NCI-H1694 treated with DMSO at 0.1 percent for 48 hours (cell line): ENCODE measurements at regions not wholly inside any gene's neighbourhood (a gene's known extent, or its start where the extent isn't known, plus 50 kb on each side); places are given as distances from the start of the nearest gene placed in this dataset.

Experiments used
- DNase-seq: peaks from one replicate; lab custom pipeline; 2025; lab: John Stamatoyannopoulos, UW

DNA sequence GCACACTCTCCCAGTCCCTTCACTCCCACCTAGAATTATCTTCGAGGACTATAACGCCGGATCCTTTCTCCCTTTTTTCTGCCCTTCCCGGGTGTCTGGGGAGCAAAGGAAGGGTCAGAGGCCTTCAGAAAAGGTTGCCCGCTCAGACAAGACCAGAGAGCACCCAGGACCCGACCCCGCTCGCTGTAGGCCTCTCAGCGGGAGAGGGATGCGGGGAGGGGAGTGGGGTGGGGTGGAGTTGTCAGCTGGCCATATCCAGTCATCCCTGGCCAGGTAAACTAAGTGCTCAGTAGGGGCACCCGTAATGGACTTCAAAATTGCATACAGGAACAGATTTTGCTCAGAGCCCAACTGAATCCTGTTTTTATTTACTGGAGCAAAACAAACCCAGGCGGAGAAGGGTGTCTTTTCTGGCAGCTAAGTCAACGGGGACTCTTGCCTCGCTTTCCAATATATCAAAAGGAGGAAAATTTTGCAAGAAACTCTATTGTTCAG is 65.0 kb downstream of the NOL4 start:
- DNase-seq: no peak

DNA sequence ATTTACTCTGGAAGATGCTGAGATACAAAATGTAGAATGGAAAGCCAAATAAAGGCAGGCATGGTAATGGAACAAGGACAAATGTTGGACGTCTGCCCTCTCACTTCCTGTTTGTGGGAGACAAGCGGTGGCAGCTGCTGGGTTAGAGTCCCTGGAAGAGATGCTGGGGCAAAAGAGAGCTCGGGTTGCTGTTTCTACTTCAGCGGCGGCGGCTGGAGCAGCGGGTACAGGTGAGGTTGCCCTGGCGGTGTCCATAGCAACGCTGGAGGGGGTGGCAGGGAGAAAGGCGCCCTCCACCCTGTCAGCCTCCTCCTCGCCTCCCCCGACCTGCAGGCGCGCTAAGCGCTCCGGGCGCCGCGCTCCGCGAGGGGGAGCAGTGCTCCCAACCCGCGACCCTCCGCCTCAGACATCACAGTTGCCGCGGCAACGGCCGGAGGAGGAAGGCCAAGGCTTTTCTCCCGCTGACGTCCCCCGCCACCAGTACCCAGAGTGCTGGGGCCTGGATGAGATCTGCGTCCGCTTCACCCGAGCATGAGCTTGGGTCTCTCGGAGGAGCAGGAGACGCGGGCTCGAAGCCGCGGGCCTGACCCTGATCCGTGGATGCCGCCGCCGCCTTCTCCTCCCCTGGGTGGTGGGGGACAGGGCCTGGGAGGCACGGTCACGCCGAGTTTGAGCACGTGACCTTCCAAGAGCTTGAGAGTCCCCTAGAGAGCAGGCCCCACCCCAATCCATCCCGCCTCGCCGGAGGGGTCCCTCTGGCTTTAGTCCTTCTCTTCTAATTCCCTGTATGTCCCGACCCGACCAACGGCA is 65.6 kb downstream of the NOL4 start:
- peak; percentile 26 for DNase-seq

DNA sequence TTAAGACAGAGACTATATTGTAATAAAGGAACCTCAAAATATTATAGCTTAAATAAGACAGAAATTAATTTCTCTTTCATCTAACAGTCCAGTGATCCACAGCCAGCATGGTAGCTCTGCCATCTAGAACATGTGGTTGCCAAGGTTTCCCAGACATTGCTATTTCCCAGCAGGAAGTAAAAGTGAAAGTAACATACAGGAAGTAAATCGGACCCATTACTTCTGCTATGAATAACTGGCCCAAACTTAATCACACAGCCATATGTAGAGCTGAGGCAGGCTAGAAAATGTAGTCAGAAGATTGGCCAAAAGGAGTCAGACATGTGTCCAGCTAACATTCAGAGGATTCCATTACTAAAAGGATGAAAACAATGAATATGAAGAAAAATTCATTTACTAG is 71.0 kb downstream of the NOL4 start:
- peak; percentile 16 for DNase-seq

DNA sequence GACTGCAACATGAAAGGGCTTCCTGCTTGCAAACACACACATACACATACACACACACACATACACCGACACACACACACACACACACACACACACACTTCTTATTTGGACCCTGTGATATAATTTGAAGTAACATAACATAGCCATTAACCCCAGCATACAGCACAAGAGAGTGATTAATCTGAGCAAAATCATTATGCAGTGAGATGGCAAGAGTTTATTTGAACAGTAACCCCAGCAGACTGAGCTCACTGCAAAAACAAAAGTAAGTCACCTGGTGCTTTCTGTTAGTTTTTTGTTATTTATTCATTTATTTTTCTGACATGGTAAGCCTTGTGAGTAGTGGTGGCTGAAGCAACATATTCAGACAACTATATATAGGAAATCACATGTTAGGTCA is 93.7 kb downstream of the NOL4 start:
- no peak for DNase-seq

DNA sequence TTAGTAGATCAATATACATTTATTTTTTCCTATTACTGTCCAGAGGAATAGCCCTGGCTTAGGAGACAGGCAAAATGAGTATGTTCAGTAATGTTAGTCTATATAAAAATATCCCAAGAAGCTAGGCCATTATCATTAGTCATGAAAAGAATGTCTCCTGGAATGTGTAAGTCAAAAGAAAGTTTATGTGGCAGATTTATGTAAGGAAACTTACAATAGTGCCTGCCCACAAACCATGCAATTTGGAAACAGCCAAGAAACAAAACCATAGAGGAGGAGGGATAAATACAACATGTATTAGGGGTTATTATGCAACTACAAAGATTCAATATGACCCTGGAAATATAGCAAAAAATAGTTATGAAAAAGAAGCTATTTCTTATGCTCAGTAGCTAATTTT is 96.3 kb downstream of the NOL4 start:
- no peak for DNase-seq

DNA sequence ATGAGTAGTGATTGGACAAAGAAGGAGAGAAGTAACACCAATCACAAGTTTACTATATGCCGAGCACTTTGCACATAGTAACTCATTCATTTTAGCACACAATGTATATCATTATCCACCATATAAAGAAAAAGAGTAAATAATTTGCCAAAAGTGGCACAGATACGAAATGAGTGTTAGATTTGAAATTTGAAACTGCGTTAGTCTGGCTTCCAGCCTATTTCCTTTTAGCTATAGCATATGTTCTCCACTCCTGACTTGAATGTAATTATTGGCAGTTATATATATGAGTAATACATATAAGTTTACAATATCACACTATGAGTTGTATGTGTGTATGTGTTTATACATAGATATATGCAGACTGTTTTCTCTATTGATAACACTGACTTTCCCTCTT is 98.6 kb downstream of the NOL4 start:
- no peak for DNase-seq

DNA sequence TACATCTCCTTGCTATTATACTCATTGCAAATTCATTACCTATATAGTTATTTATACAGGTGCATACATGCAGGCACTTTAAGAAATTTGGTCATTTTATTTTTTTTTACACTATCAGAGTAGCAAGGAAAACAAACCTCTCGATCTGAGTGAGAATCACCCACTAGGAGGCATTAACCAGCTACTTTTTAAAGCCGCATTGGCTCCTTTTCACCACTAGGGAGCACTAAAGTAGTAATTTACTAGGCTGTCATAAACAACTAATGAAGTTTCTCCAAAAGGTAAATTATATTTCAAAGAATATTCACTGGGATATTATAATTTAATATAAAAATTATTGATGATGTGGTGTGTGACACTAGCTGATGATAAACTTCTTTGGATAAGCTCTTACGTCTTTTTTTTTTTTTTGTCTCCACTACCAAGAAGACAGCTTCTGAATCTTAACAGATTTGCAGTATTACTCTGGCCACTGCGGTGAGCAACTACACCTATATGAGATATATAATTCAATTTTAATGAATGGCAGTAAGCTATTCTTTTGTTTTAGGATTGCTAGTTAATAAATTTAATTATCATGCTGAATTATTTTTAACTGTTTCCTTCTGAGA is 101.9 kb downstream of the NOL4 start:
- peak; percentile 65 for DNase-seq

DNA sequence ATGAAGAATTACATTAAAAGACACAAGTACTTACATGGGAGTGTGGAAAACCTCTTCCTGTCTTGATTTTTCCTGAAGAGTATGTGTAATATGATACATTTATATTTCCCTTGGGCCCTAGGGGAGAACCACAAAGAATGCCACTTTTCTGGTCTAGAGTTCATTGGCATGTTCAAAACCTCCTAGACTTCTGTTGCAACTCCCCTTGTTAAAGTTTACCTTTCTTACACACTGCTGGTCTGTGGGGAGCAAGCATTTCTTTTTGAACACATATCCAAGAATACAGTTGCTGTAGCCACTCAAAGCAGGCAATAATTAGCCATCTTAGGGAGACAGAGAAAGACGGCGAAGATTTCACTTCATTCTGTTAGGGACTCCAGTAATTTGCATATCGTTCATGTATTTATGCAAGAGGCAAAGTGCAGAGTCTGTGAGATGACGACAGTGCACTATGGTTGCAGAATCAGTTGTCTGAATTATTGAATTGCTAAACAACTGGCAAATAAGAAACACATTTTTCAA is 103.5 kb downstream of the NOL4 start:
- no peak for DNase-seq

DNA sequence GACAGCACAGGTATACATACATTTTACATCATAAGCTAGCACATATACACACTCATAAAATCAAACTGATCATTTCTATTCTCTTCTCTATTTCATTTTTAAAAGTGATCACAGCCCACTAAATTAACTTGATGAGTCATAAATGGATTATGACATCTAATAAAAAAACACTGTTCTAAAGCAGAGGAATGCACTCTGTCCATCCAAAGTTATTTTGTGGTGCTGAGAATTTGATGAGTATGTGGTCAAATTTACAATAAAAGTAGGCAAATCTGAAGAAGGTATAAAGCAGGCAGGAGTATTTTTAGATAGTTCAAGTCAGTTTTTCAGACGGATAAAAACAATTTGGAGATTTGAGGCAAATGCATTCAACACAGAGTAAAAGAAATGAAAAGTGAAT is 104.4 kb downstream of the NOL4 start:
- no peak for DNase-seq

DNA sequence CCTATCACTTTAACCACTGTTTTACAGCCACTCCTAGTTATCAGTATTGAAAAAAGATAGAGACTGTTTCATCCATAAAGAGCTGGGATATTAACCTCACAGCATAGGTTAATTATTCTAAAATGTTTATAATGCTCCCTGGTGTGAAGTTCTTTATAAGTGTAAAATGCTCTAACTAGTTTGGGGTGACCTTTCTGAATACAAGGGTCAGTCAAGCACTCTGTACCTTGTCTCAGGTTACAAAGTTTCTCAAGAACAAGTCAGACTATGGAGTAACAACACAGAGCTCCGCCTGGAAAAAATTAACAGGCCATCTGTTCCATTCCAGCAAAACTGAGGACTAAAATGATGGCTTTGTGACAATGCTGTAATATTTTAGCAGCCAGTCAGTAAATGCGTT is 107.4 kb downstream of the NOL4 start:
- DNase-seq: peak; percentile 57

DNA sequence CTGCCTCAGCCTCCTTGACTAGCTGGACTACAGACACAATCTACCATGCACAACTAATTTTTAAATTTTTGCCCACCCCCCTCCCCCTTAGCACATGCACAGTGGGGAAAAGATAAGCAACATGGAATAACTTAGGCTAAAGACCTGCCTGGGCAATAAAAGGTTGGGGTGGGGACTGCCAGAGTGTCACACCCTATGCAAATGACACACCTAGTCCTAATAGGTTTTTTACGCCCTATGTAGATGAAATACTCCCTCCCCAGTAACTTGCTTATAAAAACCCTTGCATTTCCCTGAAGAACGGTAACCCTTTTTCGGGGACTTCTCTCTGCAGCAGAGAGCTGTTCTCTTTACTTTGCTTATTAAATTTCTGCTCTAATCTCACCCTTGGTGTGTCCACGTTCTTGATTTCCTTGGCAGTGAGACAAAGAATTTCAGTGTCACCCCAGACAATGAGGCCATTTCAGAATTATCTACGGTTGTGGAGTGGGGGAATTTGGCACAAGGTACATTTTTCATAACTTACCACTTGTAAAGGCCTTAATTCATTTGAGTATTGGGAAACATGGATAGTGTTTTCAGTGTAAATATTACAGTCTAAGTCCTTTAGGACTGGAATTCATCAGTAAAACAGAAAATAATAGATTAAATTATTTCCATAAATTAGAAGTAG is 109.2 kb downstream of the NOL4 start:
- DNase-seq: no peak

DNA sequence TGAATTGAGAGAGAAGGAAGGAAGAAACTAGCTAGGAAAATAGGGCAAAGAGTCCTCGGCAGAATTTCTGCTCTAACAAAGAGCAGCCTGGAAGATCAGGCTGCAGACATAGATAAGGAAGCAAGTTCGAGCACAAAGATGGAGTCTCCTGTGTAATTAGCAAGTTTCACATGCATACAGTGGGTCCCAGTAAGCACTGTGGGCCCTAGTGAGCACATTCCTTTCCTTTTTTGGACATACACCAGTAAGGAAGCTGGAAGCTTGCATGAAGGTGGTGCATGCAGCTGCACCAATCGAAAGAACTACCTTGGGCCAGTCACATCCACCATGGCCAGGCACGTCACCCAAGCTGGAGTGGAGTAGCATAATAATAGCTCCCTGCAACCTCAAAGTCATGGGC is 109.7 kb downstream of the NOL4 start:
- no peak for DNase-seq

DNA sequence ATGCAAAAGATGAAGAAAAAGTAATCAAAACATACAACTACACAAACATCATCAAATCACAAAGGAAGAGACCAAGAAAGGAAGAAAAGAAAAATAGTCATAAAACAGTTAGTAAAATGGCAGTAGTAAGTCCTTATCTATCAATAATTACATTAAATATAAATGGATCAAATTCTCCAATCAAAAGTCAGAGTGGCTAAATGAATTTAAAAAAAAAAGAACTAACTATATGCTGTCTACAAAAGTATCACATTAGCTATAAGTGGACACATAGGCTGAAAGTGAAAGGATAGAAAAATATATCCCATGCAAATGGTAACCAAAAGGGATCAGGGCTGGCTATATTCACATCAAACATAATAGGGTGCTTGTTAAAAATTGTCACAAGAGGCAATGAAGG is 116.5 kb downstream of the NOL4 start:
- no peak for DNase-seq

DNA sequence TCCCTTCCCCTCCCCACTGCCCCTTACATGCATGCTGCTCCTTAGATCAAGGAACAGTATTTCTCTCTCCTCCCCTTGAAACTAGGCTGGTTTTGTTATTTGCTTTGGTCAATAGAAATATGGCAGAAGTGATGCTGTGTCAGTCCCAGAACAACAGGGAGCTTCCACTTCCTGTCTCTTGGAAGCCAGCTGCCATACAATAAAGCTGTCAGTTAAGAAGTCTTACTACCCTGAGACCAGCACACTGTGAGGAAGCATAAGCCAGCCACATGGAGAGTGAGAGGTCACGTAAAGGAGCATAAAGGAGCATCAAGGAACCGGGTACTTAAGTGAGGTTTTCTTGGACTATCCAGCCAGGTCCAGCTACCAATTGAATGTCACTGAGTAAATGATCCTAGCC is 126.6 kb downstream of the NOL4 start:
- DNase-seq: no peak

DNA sequence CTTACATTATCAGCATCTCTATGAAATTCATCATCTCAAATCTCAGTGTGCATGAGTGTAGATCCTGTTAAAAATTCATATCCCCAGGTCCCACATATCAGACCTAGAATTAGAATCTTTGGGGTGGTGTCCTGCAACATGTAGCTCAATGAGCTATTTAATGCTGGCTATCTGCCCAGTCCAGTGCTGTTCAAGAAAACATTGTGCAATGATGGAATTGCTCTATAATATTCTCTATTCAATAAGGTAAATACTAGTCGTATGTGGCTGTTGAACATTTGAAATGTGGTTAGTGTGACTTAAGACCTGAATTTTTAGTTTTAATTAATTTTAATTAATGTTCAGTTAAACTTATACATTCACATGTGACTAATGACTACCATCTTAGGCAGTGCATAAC is 127.4 kb downstream of the NOL4 start:
- DNase-seq: no peak

DNA sequence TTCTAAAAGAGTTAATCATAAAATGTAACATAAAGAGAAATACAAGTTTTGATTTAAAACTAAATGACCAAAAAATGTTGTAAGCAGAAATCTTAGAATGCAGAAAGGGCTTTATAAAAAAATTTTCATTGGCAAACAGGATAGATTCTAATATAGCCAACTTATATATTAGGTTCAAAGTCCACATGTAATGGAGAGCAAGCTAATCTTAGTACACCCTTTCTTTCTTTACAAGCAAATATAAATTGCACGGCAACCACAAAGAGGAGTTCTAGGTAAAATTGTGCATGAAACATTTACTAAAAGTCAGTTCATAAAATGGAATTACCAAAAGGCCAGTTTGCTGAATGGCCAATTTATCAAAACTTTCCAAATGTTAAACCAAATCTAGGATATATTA is 130.6 kb downstream of the NOL4 start:
- no peak for DNase-seq

DNA sequence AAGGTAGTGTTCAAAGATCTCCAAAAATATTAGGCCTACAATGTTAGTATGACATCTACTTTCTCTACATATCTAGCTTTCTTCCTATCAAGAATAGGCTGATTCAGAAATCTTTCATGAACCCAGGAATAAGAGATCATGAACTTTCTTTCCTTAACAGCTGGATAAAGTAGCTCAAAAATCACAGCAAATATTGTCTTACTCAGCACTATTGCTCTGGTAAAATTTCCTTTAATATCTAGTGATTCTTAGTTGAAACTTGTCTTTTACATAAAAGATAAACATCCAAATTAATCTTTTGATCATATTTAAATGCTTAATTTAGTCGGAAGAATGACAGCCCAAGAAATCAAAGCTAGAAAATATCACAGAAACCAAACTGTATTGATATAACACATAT is 131.9 kb downstream of the NOL4 start:
- DNase-seq: no peak

DNA sequence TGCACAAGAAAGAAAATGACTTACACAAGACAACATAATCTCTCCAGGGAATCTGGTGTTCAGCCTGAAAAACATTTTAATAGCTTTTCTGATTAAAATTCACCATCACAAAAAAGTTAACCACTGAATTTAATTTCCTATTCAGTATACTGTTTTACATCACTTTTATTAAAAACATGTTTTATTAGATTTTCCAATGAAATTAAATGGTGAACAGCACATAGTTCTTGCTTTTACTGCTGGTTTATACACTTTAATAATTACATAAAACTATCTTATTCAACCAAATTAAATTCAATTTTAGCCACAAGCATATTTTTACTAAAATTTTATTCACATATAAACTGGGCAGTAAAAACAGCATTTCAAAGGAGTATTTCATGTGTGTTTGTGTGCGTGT is 138.3 kb downstream of the NOL4 start:
- no peak for DNase-seq

DNA sequence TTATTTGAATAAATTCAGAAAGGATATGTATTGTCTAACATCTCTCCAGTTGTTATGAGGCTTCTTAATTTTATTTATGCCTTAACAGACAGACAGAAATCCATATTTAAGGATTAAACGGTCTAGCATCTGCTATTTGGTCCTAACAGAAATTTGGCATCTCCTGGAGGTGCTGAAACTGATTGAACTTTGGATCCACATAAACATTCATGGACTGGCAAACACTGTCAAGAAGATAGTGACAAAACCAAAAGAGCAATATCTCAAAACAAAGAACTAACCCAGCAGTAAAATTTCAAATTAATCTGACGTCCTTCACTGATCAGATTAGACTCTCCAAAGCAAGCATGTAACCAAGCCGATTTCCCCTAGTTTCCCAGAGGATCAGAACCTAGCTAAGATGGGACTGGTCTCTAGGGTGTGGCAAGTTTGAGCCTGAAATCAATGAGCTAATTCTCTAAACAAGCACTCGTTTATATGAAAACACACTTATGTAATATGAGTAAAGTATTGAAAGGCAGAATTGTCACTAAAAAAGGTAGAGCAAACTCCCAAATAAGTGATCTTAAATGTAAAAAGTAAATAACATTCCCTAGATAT is 139.5 kb downstream of the NOL4 start:
- no peak for DNase-seq

DNA sequence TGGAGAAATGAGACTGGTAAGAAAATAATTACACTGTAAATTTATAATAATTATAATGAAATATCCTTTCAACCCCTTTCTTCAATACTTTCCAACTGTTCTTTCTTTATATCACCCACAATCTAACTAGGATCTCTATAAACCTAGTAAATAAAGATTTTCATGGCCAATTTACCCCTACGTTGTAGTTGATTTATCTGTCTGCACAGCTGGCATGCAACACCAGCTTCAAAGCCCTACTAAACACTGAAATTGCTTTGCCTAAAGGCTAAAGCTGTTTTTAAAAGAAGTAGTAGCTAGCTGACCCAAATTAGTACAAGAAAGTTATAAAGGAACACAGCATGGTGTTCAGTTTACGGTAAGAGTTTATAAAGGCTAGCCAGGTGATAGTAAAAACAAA is 140.1 kb downstream of the NOL4 start:
- no peak for DNase-seq

DNA sequence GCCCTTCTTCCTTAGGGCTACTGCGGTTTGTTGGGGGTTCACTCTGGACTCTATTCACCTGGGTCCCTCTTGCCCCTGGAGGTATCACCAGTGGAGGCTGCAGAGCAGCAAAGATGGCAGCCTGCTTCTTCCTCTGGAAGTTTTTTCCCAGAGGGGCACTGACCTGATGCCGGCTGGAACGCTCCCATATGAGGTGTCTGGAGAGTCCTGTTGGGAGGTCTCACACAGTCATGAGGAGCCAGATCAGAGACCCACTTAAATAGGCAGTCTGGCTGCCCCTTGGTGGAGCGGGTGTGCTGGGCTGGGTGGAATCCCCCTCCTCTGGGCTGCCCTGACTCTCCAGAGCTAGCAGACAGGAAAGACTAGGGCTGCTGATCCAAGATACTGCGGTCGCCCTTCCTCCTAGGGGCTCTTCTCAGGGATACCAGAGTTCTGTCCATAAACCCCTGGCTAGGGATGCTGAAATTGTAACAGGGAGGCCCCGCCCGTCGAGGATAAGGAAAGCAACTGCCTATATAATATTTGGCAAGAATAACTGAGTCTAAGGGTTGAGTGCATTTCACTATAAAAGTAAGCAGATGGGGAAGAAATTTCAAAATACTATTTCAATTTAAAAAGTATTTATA is 140.7 kb downstream of the NOL4 start:
- no peak for DNase-seq

DNA sequence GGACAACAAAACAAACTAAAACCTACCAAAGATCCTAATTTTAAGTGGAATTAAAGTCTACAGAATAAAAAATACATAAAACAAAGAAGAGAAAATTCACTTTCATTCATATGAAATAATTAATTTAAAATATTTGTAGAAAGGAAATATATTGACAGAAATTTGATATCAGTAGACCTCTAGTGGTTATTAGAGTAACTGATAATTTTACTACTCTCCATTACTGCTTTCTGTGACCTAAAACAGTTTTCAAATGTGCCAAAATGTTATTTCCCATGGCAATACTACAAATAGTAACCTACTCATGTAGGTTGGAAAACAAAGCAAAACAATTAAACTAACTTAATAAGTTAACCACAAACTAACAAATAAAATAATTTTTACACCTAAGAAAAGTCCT is 147.1 kb downstream of the NOL4 start:
- DNase-seq: peak; percentile 12
